Activated CD8-positive, alpha-beta T cell treated with anti-CD3 and anti-CD28 coated beads, Interleukin-2, amount 10 ng/mL, durations not matched to agents 7 days and 5 days (primary cell): ENCODE measurements at regions not wholly inside any gene's neighbourhood (a gene's known extent, or its start where the extent isn't known, plus 50 kb on each side); places are given as distances from the start of the nearest gene placed in this dataset.

Experiments
- ATAC-seq: fragments of 150-1000 bp; cut with Tn5 transposase; one replicate; pipeline ENCODE4 v1.10.0; 2021; ENCODE audit warnings: moderate library complexity
- CTCF ChIA-PET: fragments of 350-600 bp; sonication (Branson Sonifier 250); formaldehyde crosslinking; loops from one replicate; lab custom pipeline; 2021; ENCODE audit warnings: antibody characterized with exemption; lab: Charles Lee
- POLR2A ChIA-PET: fragments of 350-600 bp; sonication (Branson Sonifier 250); formaldehyde crosslinking; loops from one replicate; lab custom pipeline; 2021; ENCODE audit warnings: antibody characterized with exemption; lab: Charles Lee
- DNase-seq: peaks from one replicate; pipeline ENCODE4 v3.0.0-alpha.2; 2020
- H3K27ac Mint-ChIP-seq: one replicate; pipeline ENCODE4 v1.8.0; 2021; ENCODE audit warnings: mild to moderate bottlenecking, mixed read lengths
- H3K27me3 Mint-ChIP-seq: one replicate; pipeline ENCODE4 v1.8.0; 2021; ENCODE audit warnings: low read depth, mixed read lengths
- H3K36me3 Mint-ChIP-seq: one replicate; pipeline ENCODE4 v1.8.0; 2021; ENCODE audit warnings: low read depth, mixed read lengths
- H3K4me1 Mint-ChIP-seq: one replicate; pipeline ENCODE4 v1.8.0; 2021; ENCODE audit warnings: low read depth, mixed read lengths
- H3K4me3 Mint-ChIP-seq: one replicate; pipeline ENCODE4 v1.8.0; 2021; ENCODE audit warnings: mild to moderate bottlenecking, mixed read lengths
- H3K9me3 Mint-ChIP-seq: one replicate; pipeline ENCODE4 v1.8.0; 2022; ENCODE audit warnings: mixed read lengths; ENCODE audit not compliant: insufficient read depth

DNA sequence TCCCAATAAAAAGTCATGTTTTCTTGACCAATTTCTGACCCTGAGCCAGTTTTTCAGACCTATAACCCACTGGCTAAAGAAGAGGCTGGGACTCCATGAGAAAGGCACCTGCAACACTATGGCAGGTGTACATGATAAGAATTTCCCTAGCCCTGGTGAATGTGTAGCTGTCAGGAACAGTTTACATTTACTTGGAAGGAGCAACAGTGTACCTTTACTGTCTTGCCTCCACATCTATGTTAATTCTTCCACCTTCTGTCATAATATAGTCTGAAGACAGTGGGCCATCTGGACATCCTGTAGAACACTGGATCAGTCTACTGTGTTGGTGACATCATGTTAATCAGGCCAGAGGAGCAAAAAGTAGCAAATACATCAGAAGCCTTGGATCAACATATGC lies 72.1 kb upstream of the CD82 start:
- Mint-ChIP-seq H3K27ac (no peak overlapping the region), H3K36me3 (no peaks in the 10 kb centered on the region), H3K4me3 (no peak overlapping the region), H3K4me1 (no peaks in the 10 kb centered on the region), H3K9me3 (no peaks in the 10 kb centered on the region), H3K27me3 (peaks cover 22% of the 10 kb centered on the region)
- POLR2A ChIA-PET, result no interaction called here
- no peak for ATAC-seq
- no peak for DNase-seq
- CTCF ChIA-PET, result no interaction called here

DNA sequence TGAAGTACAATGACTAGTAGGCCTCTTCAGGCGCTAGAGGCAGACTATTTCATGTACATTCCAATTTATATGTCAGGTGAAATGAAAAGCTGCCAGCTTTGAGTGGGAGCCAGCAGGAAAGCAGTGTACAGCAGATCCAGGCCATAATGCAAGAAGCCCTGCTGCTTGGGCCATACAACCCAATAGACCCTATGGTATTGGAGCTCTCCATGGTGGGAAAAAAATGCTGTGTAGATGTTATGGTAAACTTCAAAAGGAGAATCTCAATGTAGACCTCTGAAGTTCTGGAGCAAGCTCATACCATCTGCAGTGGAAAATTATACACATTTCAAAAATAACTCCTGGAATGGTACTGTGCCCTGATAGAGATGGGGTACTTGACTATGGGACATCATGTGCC lies 71.5 kb upstream of the CD82 start:
- no peak for ATAC-seq
- Mint-ChIP-seq H3K27ac (no peak overlapping the region), H3K4me3 (no peak overlapping the region), H3K9me3 (no peaks in the 10 kb centered on the region), H3K27me3 (peaks cover 22% of the 10 kb centered on the region), H3K36me3 (no peaks in the 10 kb centered on the region), H3K4me1 (no peaks in the 10 kb centered on the region)
- ChIA-PET POLR2A (no interaction called here), CTCF (no interaction called here)
- no peak for DNase-seq

DNA sequence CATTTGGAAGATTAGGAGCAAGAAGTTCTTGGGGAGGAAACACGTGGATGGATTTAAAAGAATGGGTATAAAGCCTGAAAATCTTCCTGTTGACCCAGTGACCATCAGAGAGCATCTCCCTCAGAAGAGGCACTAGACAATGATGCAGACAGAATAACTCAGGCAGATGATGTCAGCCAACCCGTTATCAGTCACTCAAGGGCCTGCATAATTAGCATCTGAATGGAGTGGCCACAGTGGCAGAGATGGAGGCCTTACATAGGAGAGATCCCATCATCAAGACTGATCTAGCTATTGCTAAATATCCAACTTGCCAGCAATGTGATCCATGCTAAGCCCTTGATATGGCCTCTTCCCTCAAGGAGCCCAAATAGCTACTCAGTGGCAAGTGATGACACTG lies 70.7 kb upstream of the CD82 start:
- H3K27ac Mint-ChIP-seq, result no peak overlapping the region
- POLR2A ChIA-PET, result no interaction called here

DNA sequence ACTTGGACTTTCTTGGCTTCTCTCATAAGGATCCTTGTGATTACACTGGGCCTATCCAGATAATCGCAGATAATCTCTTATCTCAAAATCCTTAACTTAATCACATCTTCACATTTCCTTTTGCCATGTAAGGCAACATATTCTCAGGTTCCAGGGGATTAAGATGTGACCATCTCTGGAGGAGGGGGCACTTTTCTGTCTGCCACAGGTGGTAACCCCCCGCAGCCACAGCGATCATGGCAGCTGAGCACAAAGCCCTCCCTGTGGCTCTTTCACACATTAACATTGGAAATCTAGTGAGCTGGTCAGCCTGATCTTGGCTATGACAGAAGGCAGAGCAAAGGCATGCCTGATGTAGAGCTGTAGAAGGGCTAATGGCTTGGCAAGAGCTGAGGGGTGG lies 69.1 kb upstream of the CD82 start:
- Mint-ChIP-seq H3K27ac (no peak overlapping the region), H3K4me3 (no peak overlapping the region)
- CTCF ChIA-PET, result no interaction called here

More for the DNA sequence above, 70.7 kb upstream of the CD82 start:
- DNase-seq (no peak), ATAC-seq (no peak)
- Mint-ChIP-seq H3K27me3 (peaks cover 22% of the 10 kb centered on the region), H3K36me3 (no peaks in the 10 kb centered on the region), H3K4me3 (no peak overlapping the region), H3K9me3 (no peaks in the 10 kb centered on the region), H3K4me1 (no peaks in the 10 kb centered on the region)
- CTCF ChIA-PET, result no interaction called here

DNA sequence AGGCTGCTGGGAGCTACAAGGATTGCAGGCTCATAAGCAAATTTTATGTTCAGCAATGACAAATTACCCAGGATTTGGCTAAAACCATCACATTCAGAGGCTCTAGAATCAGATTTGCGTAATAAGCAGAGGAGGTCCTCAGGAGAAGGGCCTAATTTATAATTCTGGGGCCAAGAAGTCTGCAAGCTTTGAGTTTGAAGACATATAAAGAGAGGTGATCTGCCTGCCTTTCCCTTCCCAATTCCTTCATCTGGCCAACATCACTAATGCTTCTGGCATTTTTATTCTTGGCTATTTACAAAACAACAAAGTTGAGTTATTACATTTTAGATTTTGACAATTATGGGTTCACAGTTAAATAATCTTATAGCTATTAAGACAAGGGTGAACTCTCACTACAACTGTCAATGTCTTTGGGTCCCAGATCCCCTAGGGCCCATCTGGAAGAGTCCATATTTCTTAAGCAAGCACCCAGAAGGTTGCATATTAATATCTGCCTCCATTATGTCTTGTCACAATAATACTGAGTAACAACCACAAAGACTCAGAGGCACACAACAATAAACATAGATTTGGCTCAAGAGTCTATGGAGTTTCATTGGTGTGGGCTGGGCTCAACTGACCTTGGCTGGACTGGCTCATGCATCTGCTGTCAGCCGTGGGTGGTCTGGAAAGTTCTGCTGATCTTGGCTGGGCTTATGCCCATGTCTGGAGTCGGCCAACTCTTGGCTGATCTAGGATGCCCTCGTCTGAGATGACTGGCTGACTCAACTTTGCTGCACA lies 67.2 kb upstream of the CD82 start:
- ChIA-PET POLR2A (no interaction called here), CTCF (no interaction called here)
- DNase-seq, result no peak

More for the DNA sequence above, 69.1 kb upstream of the CD82 start:
- H3K4me1 Mint-ChIP-seq, result no peaks in the 10 kb centered on the region
- H3K9me3 Mint-ChIP-seq, result no peaks in the 10 kb centered on the region
- H3K27me3 Mint-ChIP-seq, result peaks cover 23% of the 10 kb centered on the region
- ATAC-seq (no peak), DNase-seq (no peak)
- H3K36me3 Mint-ChIP-seq, result no peaks in the 10 kb centered on the region
- POLR2A ChIA-PET, result no interaction called here

DNA sequence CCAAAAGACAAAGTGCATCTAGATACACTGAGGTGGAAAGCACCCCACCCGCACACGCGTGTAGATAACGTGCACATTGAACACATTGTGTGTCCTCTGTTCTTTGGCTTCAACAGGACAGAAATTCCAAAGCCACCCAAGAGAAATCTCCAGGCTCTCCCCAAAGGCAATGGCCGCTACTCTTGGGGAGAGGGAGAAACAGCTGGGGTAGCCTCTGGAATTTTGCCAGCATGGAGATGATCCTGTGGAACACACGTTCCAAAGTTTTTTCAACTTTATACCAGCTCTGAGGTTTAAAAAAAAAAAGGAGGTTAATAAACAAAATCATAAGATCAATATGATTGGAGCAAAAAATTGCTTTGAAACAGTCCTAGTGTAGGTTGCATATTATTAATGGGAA lies 63.0 kb upstream of the CD82 start:
- Mint-ChIP-seq H3K36me3 (no peaks in the 10 kb centered on the region), H3K27me3 (peaks cover 4% of the 10 kb centered on the region)
- CTCF ChIA-PET, result interaction anchor here (0.9 kb wide), 1 partner anchor 9 kb away, joined by 3 read pairs; no protein-coding TSS in a partner anchor

More for the DNA sequence above, 67.2 kb upstream of the CD82 start:
- no peak overlapping the region for H3K27ac Mint-ChIP-seq
- no peaks in the 10 kb centered on the region for H3K4me1 Mint-ChIP-seq
- no peaks in the 10 kb centered on the region for H3K9me3 Mint-ChIP-seq
- no peak overlapping the region for H3K4me3 Mint-ChIP-seq
- no peak for ATAC-seq
- peaks cover 17% of the 10 kb centered on the region for H3K27me3 Mint-ChIP-seq
- H3K36me3 Mint-ChIP-seq, result no peaks in the 10 kb centered on the region

DNA sequence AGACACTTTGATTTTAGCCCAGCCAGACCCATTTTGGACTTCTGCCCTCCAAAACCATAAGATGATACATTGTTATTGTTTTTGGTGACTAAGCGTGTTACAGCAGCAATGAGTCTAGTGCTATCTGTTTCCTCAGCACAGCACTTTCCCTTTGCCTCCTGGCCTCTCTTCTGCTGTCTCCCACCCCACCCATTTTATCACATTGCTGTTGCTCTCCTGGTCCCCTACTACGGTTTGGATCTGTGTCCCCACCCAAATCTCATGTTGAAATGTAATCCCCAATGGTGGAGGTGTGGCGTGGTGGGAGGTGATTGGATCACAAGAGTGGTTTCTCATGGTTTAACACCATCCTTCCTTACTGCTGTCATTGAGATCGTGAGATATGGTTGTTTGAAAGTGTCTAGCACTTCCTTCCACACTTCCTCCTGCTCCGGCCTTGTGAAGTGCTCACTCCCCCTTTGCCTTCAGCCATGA lies 59.8 kb upstream of the CD82 start:
- Mint-ChIP-seq H3K27ac (no peak overlapping the region), H3K9me3 (no peaks in the 10 kb centered on the region), H3K27me3 (peaks cover 12% of the 10 kb centered on the region), H3K4me3 (no peak overlapping the region), H3K4me1 (no peaks in the 10 kb centered on the region), H3K36me3 (no peaks in the 10 kb centered on the region)
- ATAC-seq (no peak), DNase-seq (no peak)
- ChIA-PET CTCF (no interaction called here), POLR2A (no interaction called here)

More for the DNA sequence above, 63.0 kb upstream of the CD82 start:
- H3K27ac Mint-ChIP-seq, result no peak overlapping the region
- ATAC-seq, result no peak
- no peak overlapping the region for H3K4me3 Mint-ChIP-seq
- POLR2A ChIA-PET, result no interaction called here
- no peaks in the 10 kb centered on the region for H3K9me3 Mint-ChIP-seq
- no peaks in the 10 kb centered on the region for H3K4me1 Mint-ChIP-seq
- no peak for DNase-seq

DNA sequence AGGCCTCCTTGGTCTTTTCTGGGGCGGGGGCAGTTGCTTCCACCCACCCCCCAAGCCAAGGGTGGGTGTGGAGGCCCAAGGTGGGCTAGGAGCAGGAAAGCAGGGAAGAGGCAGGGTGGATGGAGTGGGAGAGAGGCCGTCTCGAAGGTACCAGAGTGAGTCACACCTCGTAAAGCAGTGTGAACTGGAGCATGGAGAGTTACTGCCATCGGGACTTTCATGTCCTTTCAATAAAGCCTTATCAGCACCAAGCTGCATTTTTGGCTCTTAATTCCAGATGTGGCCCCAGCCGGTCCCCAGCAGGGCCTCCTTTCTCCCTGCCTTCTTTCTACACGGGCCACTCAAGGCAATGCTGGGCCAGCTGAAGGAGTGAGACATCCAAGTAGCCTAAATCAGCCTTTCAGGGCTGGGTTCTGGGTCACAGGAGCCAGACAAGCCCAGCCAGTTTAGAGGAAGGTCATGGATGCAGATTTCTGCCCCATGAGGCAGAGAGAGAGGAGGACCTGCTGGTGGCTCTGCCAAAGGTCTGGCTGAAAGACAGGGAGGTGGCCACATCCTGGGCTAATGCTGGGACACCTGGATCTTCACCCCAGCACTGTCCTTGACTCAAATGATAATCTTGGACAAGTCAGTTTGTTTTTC lies 59.0 kb upstream of the CD82 start:
- Mint-ChIP-seq H3K9me3 (no peaks in the 10 kb centered on the region), H3K4me3 (no peak overlapping the region), H3K36me3 (no peaks in the 10 kb centered on the region), H3K4me1 (no peaks in the 10 kb centered on the region), H3K27me3 (peaks cover 11% of the 10 kb centered on the region), H3K27ac (no peak overlapping the region)
- CTCF ChIA-PET, result no interaction called here
- ATAC-seq (no peak), DNase-seq (no peak)
- POLR2A ChIA-PET, result no interaction called here

DNA sequence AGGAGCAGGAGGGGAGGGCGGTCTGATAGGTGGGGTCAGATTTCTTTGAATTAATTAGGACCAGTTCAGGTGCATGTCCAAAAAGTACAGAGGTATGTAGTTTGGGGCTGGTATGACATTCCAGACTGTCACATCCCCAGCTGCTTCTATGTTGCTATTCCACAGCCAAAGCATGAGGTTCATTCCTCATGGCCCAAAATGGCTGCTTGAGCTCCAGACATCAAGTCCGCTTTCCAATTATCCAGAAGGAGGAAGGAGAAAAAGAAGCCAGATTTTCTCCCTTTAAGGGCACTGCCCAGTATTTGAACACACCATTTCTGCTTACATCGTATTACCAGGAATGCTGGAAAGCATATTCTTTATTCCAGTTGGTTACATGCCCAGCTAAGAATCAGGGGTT lies 58.0 kb upstream of the CD82 start:
- ChIA-PET POLR2A (no interaction called here), CTCF (no interaction called here)
- no peak overlapping the region for H3K27ac Mint-ChIP-seq

DNA sequence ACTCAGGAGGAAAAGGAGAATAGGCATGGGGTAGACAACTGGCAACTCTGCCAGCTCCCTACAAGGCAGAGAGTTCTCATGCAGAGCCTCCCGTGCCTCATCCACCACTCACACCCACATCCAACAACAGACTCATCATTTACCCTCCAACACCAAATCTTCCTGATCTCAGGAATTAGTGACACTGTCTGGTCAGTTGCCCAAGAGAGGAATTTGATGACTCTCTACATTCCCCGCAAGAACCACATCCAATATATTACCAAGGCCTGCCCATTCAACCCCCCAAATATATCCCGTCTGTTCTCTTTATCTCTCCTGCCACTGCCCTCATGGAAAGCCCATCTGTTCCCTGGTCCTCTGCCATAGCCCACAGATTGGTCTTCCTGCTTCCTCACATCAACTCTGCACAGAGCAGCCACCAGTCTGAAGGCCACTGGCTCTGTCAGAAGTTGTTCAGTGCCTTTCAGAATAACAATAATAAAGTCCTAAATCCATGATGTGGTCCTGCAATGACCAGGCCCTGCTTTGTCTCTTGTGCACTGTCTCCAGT lies 57.5 kb upstream of the CD82 start:
- no peaks in the 10 kb centered on the region for H3K4me1 Mint-ChIP-seq
- peaks cover 11% of the 10 kb centered on the region for H3K27me3 Mint-ChIP-seq
- H3K9me3 Mint-ChIP-seq, result no peaks in the 10 kb centered on the region
- no peak for DNase-seq
- no peaks in the 10 kb centered on the region for H3K36me3 Mint-ChIP-seq
- H3K4me3 Mint-ChIP-seq, result no peak overlapping the region
- no peak overlapping the region for H3K27ac Mint-ChIP-seq
- ChIA-PET CTCF (no interaction called here), POLR2A (no interaction called here)
- ATAC-seq, result no peak

More for the DNA sequence above, 58.0 kb upstream of the CD82 start:
- Mint-ChIP-seq H3K4me1 (no peaks in the 10 kb centered on the region), H3K36me3 (no peaks in the 10 kb centered on the region), H3K9me3 (no peaks in the 10 kb centered on the region), H3K27me3 (peaks cover 11% of the 10 kb centered on the region), H3K4me3 (no peak overlapping the region)
- ATAC-seq, result no peak
- no peak for DNase-seq

DNA sequence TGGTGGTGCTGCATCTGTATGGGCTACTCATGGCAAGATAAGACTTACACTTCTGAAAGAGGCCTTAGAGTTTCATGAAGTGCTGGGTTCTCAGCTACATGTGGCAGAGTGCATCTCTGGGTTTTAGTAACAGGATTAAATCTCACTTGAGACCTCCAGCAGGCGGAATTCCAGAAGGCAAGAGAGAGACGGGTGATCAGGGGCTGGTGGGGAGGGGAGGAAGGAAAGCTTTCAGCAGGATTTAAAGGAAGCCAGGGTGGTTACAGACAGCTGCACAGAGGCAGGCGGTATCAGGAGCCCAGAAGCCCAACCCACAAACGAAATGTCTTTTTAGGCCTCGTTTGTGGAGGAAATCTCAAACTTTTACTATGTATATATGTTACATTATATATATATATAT lies 56.2 kb upstream of the CD82 start:
- DNase-seq, result no peak
- no peaks in the 10 kb centered on the region for H3K36me3 Mint-ChIP-seq
- H3K27me3 Mint-ChIP-seq, result peaks cover 11% of the 10 kb centered on the region
- ChIA-PET CTCF (no interaction called here), POLR2A (no interaction called here)
- ATAC-seq, result no peak
- H3K27ac Mint-ChIP-seq, result no peak overlapping the region
- no peaks in the 10 kb centered on the region for H3K4me1 Mint-ChIP-seq
- no peak overlapping the region for H3K4me3 Mint-ChIP-seq
- no peaks in the 10 kb centered on the region for H3K9me3 Mint-ChIP-seq

DNA sequence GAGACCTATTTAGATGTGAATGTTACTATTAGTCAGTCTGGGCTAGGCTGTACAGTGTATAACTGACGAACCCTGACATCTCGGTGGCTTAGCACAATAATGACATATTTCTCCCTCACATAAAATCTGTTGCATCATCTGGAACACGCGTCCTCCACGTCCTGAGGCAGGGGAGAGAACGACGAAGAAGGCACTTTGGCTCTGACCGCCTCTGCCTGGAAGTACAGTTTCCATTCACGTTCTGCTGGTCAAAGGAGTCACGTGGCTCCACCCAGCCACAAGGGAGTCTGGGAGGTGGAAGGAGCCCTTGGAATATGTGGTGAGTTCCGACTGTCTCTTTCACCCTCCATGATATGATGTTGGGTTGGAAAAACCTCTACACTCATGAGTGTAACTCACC lies 55.1 kb upstream of the CD82 start:
- Mint-ChIP-seq H3K4me1 (no peaks in the 10 kb centered on the region), H3K9me3 (no peaks in the 10 kb centered on the region), H3K27ac (no peak overlapping the region), H3K27me3 (peaks cover 11% of the 10 kb centered on the region), H3K4me3 (no peak overlapping the region), H3K36me3 (no peaks in the 10 kb centered on the region)
- no peak for DNase-seq
- ATAC-seq, result no peak
- POLR2A ChIA-PET, result no interaction called here
- CTCF ChIA-PET, result no interaction called here
